ENCODE measurements at regions not wholly inside any gene's neighbourhood (a gene's known extent, or its start where the extent isn't known, plus 50 kb on each side); places are given as distances from the start of the nearest gene placed in this dataset.

DNA sequence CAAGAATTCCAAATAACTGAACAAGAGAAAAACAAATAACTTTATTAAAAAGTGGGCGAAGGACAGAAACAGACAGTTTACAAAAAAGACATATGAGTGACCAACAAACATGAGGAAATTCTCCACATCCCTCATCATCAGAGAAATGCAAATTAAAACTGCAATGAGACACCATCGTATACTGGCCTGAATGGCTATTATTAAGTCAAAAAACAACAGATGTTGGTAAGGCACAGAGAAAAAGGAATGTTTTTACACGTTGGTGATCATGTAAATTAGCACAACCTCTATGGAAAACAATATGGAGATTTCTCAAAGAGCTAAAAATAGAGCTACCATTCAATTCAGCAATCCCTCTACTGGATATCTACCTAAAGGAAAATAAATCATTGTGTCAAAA lies 1260.4 kb upstream of the ALCAM start (continued):
- TF ChIP-seq CHD2 (IDR thresholded peaks at IDR 0.05; ENCODE audit: low read length) (no peak), SP2 (IDR thresholded peaks at IDR 0.05; ENCODE audit: low read length) (no peak)
- TF ChIP-seq, protein P1, sequence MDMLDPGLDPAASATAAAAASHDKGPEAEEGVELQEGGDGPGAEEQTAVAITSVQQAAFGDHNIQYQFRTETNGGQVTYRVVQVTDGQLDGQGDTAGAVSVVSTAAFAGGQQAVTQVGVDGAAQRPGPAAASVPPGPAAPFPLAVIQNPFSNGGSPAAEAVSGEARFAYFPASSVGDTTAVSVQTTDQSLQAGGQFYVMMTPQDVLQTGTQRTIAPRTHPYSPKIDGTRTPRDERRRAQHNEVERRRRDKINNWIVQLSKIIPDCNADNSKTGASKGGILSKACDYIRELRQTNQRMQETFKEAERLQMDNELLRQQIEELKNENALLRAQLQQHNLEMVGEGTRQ (IDR thresholded peaks at IDR 0.05; ENCODE audit: low read length): no peak
